ENCODE measurements at regions not wholly inside any gene's neighbourhood (a gene's known extent, or its start where the extent isn't known, plus 50 kb on each side); places are given as distances from the start of the nearest gene placed in this dataset.

DNA sequence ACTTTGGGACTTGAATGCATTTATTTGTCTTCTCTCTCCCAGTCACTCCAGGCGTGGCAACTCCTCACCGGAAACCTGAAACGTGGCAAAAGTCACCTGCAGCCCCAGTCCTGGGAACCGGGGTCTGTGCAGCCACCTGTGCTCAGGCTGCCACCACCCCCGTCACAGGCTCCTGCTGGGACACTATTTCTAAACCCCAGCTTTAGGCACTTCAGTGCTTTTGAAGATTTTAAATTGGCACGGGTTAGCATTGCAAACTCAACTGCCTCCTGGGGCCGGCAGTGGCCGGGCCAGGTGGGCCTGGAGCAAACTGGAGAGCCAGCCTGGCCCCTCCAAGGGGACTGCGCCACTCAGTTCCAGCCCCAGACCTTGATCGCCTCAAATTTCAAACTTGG is 146.7 kb upstream of the IQSEC1 start:
- no peak overlapping the region for H3K4me3 ChIP-seq (ENCODE audit: low read depth in 1 of 2, low read length in 2 of 2)
- H3K27me3 ChIP-seq (ENCODE audit: control insufficient read depth in 1 of 2, insufficient read depth in 2 of 2, low read length in 2 of 2): no peaks in the 10 kb centered on the region
- WGBS, 2 donors: 69 to 87% methylated on average over 10 of the region's 10 CpGs
- H3K4me1 ChIP-seq (ENCODE audit: control insufficient read depth in 2 of 2, insufficient read depth in 2 of 2, low read length in 1 of 2): peaks cover 3 to 4% of the 10 kb centered on the region in 2 donors
- H3K36me3 ChIP-seq (ENCODE audit: control insufficient read depth in 2 of 2, insufficient read depth in 2 of 2, low read length in 1 of 2): no peaks in the 10 kb centered on the region
- no peak overlapping the region for H3K27ac ChIP-seq (ENCODE audit: low read depth in 2 of 2, low read length in 1 of 2)
- H3K9me3 ChIP-seq (ENCODE audit: control insufficient read depth in 2 of 2, insufficient read depth in 1 of 2, low read depth in 1 of 2, low read length in 1 of 2): no peaks in the 10 kb centered on the region

- no peak overlapping the region for H3K4me3 ChIP-seq (ENCODE audit: low read depth in 1 of 2, low read length in 2 of 2)
- no peaks in the 10 kb centered on the region for H3K36me3 ChIP-seq (ENCODE audit: control insufficient read depth in 2 of 2, insufficient read depth in 2 of 2, low read length in 1 of 2)
- 82 to 86% methylated on average over 20 of the region's 20 CpGs for WGBS, 2 donors
- H3K4me1 ChIP-seq (ENCODE audit: control insufficient read depth in 2 of 2, insufficient read depth in 2 of 2, low read length in 1 of 2): peaks cover 3 to 4% of the 10 kb centered on the region in 2 donors
- H3K27ac ChIP-seq (ENCODE audit: low read depth in 2 of 2, low read length in 1 of 2): no peak overlapping the region
- no peaks in the 10 kb centered on the region for H3K27me3 ChIP-seq (ENCODE audit: control insufficient read depth in 1 of 2, insufficient read depth in 2 of 2, low read length in 2 of 2)
- H3K9me3 ChIP-seq (ENCODE audit: control insufficient read depth in 2 of 2, insufficient read depth in 1 of 2, low read depth in 1 of 2, low read length in 1 of 2): no peaks in the 10 kb centered on the region
Observed at GRCh38 chr3:13219077-13219901, 146.1 kb upstream of the IQSEC1 start.

- Histone ChIP-seq H3K36me3 (ENCODE audit: control insufficient read depth in 2 of 2, insufficient read depth in 2 of 2, low read length in 1 of 2) (no peaks in the 10 kb centered on the region), H3K27me3 (ENCODE audit: control insufficient read depth in 1 of 2, insufficient read depth in 2 of 2, low read length in 2 of 2) (no peaks in the 10 kb centered on the region), H3K27ac (ENCODE audit: low read depth in 2 of 2, low read length in 1 of 2) (no peak overlapping the region), H3K4me3 (ENCODE audit: low read depth in 1 of 2, low read length in 2 of 2) (no peak overlapping the region), H3K4me1 (ENCODE audit: control insufficient read depth in 2 of 2, insufficient read depth in 2 of 2, low read length in 1 of 2) (peaks cover 3 to 4% of the 10 kb centered on the region in 2 donors), H3K9me3 (ENCODE audit: control insufficient read depth in 2 of 2, insufficient read depth in 1 of 2, low read depth in 1 of 2, low read length in 1 of 2) (no peaks in the 10 kb centered on the region)
- WGBS, 2 donors: 73 to 76% methylated on average over 4 of the region's 4 CpGs
Observed at GRCh38 chr3:13218541-13218908, 145.3 kb upstream of the IQSEC1 start.

DNA sequence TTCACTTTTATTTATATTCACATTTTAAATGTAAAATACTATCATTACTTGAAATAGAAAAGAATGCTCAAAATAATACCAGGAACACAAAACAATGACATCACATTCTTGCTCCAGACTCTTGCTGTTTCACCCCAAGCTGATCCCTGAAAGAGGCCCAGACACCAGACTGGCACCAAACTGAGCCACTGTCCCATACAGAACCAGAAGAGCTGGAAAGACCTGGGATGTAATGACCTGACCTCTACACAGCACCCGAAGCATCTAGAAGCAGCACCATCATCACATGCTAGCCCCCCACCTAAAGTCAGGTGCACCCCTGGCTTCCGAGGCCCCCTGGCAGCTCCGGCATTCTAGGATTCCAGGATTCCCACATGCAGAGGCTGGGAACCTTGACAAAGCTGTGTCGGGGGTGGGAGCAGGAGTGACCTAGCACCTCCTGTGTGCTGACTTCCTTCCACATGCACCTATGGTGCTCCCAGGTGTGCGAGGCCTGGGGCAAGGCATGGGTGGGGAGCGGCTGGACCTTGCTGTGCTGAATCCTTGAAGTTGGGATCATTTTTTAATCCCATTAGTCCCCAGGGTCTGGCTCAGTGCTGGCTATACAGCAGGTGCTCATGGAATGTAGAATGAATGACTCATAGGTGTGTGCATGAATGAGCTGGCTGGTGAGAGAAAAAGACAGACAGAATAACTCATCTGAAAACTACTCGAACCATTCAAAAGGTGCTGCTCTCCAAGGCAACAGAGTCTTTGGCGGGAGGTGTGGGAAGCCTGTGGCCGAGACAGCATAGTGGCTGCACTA is 144.7 kb upstream of the IQSEC1 start:
- Histone ChIP-seq H3K27me3 (ENCODE audit: control insufficient read depth in 1 of 2, insufficient read depth in 2 of 2, low read length in 2 of 2) (no peaks in the 10 kb centered on the region), H3K27ac (ENCODE audit: low read depth in 2 of 2, low read length in 1 of 2) (no peak overlapping the region), H3K36me3 (ENCODE audit: control insufficient read depth in 2 of 2, insufficient read depth in 2 of 2, low read length in 1 of 2) (no peaks in the 10 kb centered on the region), H3K9me3 (ENCODE audit: control insufficient read depth in 2 of 2, insufficient read depth in 1 of 2, low read depth in 1 of 2, low read length in 1 of 2) (no peaks in the 10 kb centered on the region), H3K4me3 (ENCODE audit: low read depth in 1 of 2, low read length in 2 of 2) (no peak overlapping the region), H3K4me1 (ENCODE audit: control insufficient read depth in 2 of 2, insufficient read depth in 2 of 2, low read length in 1 of 2) (peaks cover 3 to 4% of the 10 kb centered on the region in 2 donors)
- WGBS, 2 donors: 48 to 65% methylated on average over 9 of the region's 9 CpGs

GRCh38 chr3:13217253-13217652 is 144.0 kb upstream of the IQSEC1 start:
- WGBS, 2 donors: 86 to 91% methylated on average over 2 of the region's 2 CpGs
- H3K27ac ChIP-seq (ENCODE audit: low read depth in 2 of 2, low read length in 1 of 2): no peak overlapping the region
- H3K9me3 ChIP-seq (ENCODE audit: control insufficient read depth in 2 of 2, insufficient read depth in 1 of 2, low read depth in 1 of 2, low read length in 1 of 2): no peaks in the 10 kb centered on the region
- H3K27me3 ChIP-seq (ENCODE audit: control insufficient read depth in 1 of 2, insufficient read depth in 2 of 2, low read length in 2 of 2): no peaks in the 10 kb centered on the region
- peaks cover 3 to 4% of the 10 kb centered on the region in 2 donors for H3K4me1 ChIP-seq (ENCODE audit: control insufficient read depth in 2 of 2, insufficient read depth in 2 of 2, low read length in 1 of 2)
- H3K36me3 ChIP-seq (ENCODE audit: control insufficient read depth in 2 of 2, insufficient read depth in 2 of 2, low read length in 1 of 2): no peaks in the 10 kb centered on the region
- no peak overlapping the region for H3K4me3 ChIP-seq (ENCODE audit: low read depth in 1 of 2, low read length in 2 of 2)

- no peak overlapping the region for H3K27ac ChIP-seq (ENCODE audit: low read depth in 2 of 2, low read length in 1 of 2)
- 68% methylated on average over 8 of the region's 8 CpGs for WGBS, 2 donors
- H3K27me3 ChIP-seq (ENCODE audit: control insufficient read depth in 1 of 2, insufficient read depth in 2 of 2, low read length in 2 of 2): no peaks in the 10 kb centered on the region
- peaks cover 3 to 4% of the 10 kb centered on the region in 2 donors for H3K4me1 ChIP-seq (ENCODE audit: control insufficient read depth in 2 of 2, insufficient read depth in 2 of 2, low read length in 1 of 2)
- no peaks in the 10 kb centered on the region for H3K9me3 ChIP-seq (ENCODE audit: control insufficient read depth in 2 of 2, insufficient read depth in 1 of 2, low read depth in 1 of 2, low read length in 1 of 2)
- no peak overlapping the region for H3K4me3 ChIP-seq (ENCODE audit: low read depth in 1 of 2, low read length in 2 of 2)
- H3K36me3 ChIP-seq (ENCODE audit: control insufficient read depth in 2 of 2, insufficient read depth in 2 of 2, low read length in 1 of 2): no peaks in the 10 kb centered on the region
Observed at GRCh38 chr3:13215940-13216546, 142.8 kb upstream of the IQSEC1 start.

DNA sequence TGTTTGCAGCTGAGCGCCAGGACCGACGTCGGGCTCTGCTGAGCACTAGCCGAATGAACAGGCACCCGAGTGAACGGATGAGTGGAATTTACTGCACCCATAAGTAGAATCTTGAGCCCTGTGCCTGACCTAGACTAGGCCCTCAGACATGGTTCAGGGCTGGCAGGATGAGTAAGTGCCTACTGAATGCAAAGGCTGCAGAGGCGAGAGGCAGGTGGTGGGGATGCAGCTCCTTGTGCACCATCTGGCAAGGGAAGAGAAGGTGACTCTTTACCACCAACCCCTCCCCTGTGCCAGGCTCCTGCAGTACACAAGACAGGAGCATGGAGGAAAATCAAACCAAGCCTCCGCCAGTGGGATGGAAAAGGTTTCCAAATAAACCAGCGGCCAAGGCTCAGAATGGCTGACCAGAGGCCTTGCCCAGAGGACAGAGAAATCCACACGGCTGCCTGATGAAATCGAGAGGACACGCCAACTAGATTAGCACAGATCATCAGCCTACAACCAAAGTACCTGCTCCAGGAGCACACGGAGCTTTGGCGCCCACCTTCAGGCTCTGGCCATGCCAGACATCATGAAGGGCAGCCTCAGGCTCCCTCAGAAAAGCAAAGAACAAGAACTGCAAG is 141.7 kb upstream of the IQSEC1 start:
- WGBS, 2 donors: 88 to 92% methylated on average over 15 of the region's 15 CpGs
- Histone ChIP-seq H3K4me3 (ENCODE audit: low read depth in 1 of 2, low read length in 2 of 2) (no peak overlapping the region), H3K27me3 (ENCODE audit: control insufficient read depth in 1 of 2, insufficient read depth in 2 of 2, low read length in 2 of 2) (no peaks in the 10 kb centered on the region), H3K9me3 (ENCODE audit: control insufficient read depth in 2 of 2, insufficient read depth in 1 of 2, low read depth in 1 of 2, low read length in 1 of 2) (no peaks in the 10 kb centered on the region), H3K27ac (ENCODE audit: low read depth in 2 of 2, low read length in 1 of 2) (no peak overlapping the region), H3K4me1 (ENCODE audit: control insufficient read depth in 2 of 2, insufficient read depth in 2 of 2, low read length in 1 of 2) (peaks cover 3 to 4% of the 10 kb centered on the region in 2 donors), H3K36me3 (ENCODE audit: control insufficient read depth in 2 of 2, insufficient read depth in 2 of 2, low read length in 1 of 2) (no peaks in the 10 kb centered on the region)

GRCh38 chr3:13213911-13214846 is 140.9 kb upstream of the IQSEC1 start:
- WGBS, 2 donors: 86 to 87% methylated on average over 26 of the region's 26 CpGs
- Histone ChIP-seq H3K27me3 (ENCODE audit: control insufficient read depth in 1 of 2, insufficient read depth in 2 of 2, low read length in 2 of 2) (no peaks in the 10 kb centered on the region), H3K27ac (ENCODE audit: low read depth in 2 of 2, low read length in 1 of 2) (no peak overlapping the region), H3K4me1 (ENCODE audit: control insufficient read depth in 2 of 2, insufficient read depth in 2 of 2, low read length in 1 of 2) (peaks cover 3 to 4% of the 10 kb centered on the region in 2 donors), H3K36me3 (ENCODE audit: control insufficient read depth in 2 of 2, insufficient read depth in 2 of 2, low read length in 1 of 2) (no peaks in the 10 kb centered on the region), H3K9me3 (ENCODE audit: control insufficient read depth in 2 of 2, insufficient read depth in 1 of 2, low read depth in 1 of 2, low read length in 1 of 2) (no peaks in the 10 kb centered on the region), H3K4me3 (ENCODE audit: low read depth in 1 of 2, low read length in 2 of 2) (no peak overlapping the region)

Measured in esophagus (tissue), 2 donors.